HCT116 (cell line): ENCODE measurements at regions not wholly inside any gene's neighbourhood (a gene's known extent, or its start where the extent isn't known, plus 50 kb on each side); places are given as distances from the start of the nearest gene placed in this dataset.

Experiments
- ATAC-seq: fragments of 200-7000 bp; cut with Tn5 transposase; 2 replicates; pipeline ENCODE4 v1.9.1; 2020; ENCODE audit warnings: mild to moderate bottlenecking, moderate library complexity
- BruUV-seq: library from RNA; stranded (reverse); fragments of 400-500 nt; replicated peaks from 2 replicates; lab custom pipeline; 2021; lab: Mats Ljungman, UMichigan
- CTCF ChIA-PET: fragments of 300-600 bp; sonication (Branson Sonifier 250); formaldehyde crosslinking; loops from one replicate; lab custom pipeline; 2021; ENCODE audit warnings: antibody characterized with exemption; lab: Charles Lee
- POLR2A ChIA-PET: fragments of 300-600, 350-600 bp; sonication (Branson Sonifier 250); formaldehyde crosslinking; loops from one replicate; lab custom pipeline; 2021; ENCODE audit warnings: antibody characterized with exemption; lab: Charles Lee
- RAD21 ChIA-PET, 2 experiments: fragments of 300-600 bp; sonication (Branson Sonifier 250); formaldehyde crosslinking; loops; one replicate each; lab custom pipeline; 2023; ENCODE audit warnings: low total read pairs in 2 of 2; ENCODE audit not compliant: uncharacterized antibody in 2 of 2, unreplicated experiment in 2 of 2, low non-redundant PET in 1 of 2; lab: Charles Lee
- DNase-seq: peaks from one replicate; pipeline ENCODE4 v3.0.0-alpha.2; 2010; ENCODE audit warnings: low read depth, low spot score
- H2AFZ ChIP-seq: fragments of 200-600 bp; shearing (Covaris generic), sonication (generic); 2 replicates; pipeline ENCODE4 v1.6.1; 2017; ENCODE audit warnings: low read depth, mixed run types, mixed read lengths, antibody characterized with exemption, low read length; ENCODE audit not compliant: poor library complexity, severe bottlenecking
- H3K27ac ChIP-seq: 2 replicates; pipeline ENCODE4 v1.5.1; 2012; ENCODE audit warnings: low read depth, low read length
- H3K27me3 ChIP-seq: fragments of 200-600 bp; sonication (generic); 2 replicates; pipeline ENCODE4 v1.6.1; 2016; ENCODE audit warnings: mixed run types, low read length, mixed read lengths; ENCODE audit not compliant: insufficient read depth
- H3K36me3 ChIP-seq, 2 experiments: fragments of 200-500 bp in 1 of 2; fragments of 200-600 bp in 1 of 2; sonication (Bioruptor generic) in 1 of 2; sonication (generic) in 1 of 2; 2 replicates each; pipeline versions ENCODE4 v1.5.1 to v1.6.1; 2014 to 2016; ENCODE audit warnings: low read length in 2 of 2, inconsistent platforms in 1 of 2, mixed read lengths in 1 of 2, mixed run types in 1 of 2; ENCODE audit not compliant: insufficient read depth in 2 of 2, control insufficient read depth in 1 of 2
- H3K4me1 ChIP-seq, 2 experiments: fragments of 200-600 bp in 1 of 2; sonication (generic) in 1 of 2; 2 replicates each; pipeline versions ENCODE4 v1.5.1 to v1.6.1; 2012 to 2017; ENCODE audit warnings: low read length in 2 of 2, inconsistent platforms in 1 of 2, mild to moderate bottlenecking in 1 of 2, mixed read lengths in 1 of 2, mixed run types in 1 of 2, moderate library complexity in 1 of 2; ENCODE audit not compliant: insufficient read depth in 2 of 2, control insufficient read depth in 1 of 2
- H3K4me2 ChIP-seq: fragments of 200-600 bp; sonication (generic); 2 replicates; pipeline ENCODE4 v1.6.1; 2017; ENCODE audit warnings: mixed run types, low read length, mixed read lengths
- H3K4me3 ChIP-seq, 2 experiments: fragments of 200-600 bp in 1 of 2; sonication (generic) in 1 of 2; replicated peaks in 1 of 2; 2 replicates each; pipeline ENCODE4 v1.5.1; 2011 to 2016; ENCODE audit warnings: low read length in 2 of 2, control low read depth in 1 of 2, low read depth in 1 of 2, mild to moderate bottlenecking in 1 of 2, mixed read lengths in 1 of 2, mixed run types in 1 of 2
- H3K79me2 ChIP-seq: fragments of 200-600 bp; sonication (generic); 2 replicates; pipeline ENCODE4 v1.6.1; 2017; ENCODE audit warnings: mild to moderate bottlenecking, mixed run types, low read length, moderate library complexity, mixed read lengths; ENCODE audit not compliant: insufficient read depth
- H3K9ac ChIP-seq: fragments of 200-600 bp; sonication (generic); 2 replicates; pipeline ENCODE4 v1.6.1; 2016; ENCODE audit warnings: low read length, mixed read lengths
- H3K9me2 ChIP-seq: fragments of 200-600 bp; sonication (generic), shearing (Covaris generic); 2 replicates; pipeline ENCODE4 v1.6.1; 2017; ENCODE audit warnings: mixed run types, mild to moderate bottlenecking, moderate library complexity; ENCODE audit not compliant: insufficient read depth
- H3K9me3 ChIP-seq, 2 experiments: fragments of 200-500 bp in 1 of 2; fragments of 200-600 bp in 1 of 2; sonication (Bioruptor generic) in 1 of 2; sonication (generic) in 1 of 2; 2 replicates each; pipeline ENCODE4 v1.6.1; 2014 to 2017; ENCODE audit warnings: low read length in 2 of 2, mixed read lengths in 2 of 2, inconsistent platforms in 1 of 2, low read depth in 1 of 2, mild to moderate bottlenecking in 1 of 2, mixed run types in 1 of 2, moderate library complexity in 1 of 2; ENCODE audit not compliant: control insufficient read depth in 1 of 2, insufficient read depth in 1 of 2
- H4K20me1 ChIP-seq: fragments of 200-600 bp; sonication (generic), shearing (Covaris generic); 2 replicates; pipeline ENCODE4 v1.6.1; 2017; ENCODE audit warnings: mixed run types, mild to moderate bottlenecking, moderate library complexity; ENCODE audit not compliant: insufficient read depth
- EGR1 ChIP-seq: IDR thresholded peaks from 2 replicates; pipeline ENCODE4 v1.6.1; 2012; ENCODE audit warnings: low read depth
- EZH2 ChIP-seq: fragments of 200-600 bp; sonication (generic); IDR thresholded peaks from 2 replicates; pipeline ENCODE4 v1.6.1; 2017; ENCODE audit warnings: antibody characterized with exemption, mixed run types
- EZH2phosphoT487 ChIP-seq: fragments of 200-600 bp; IDR thresholded peaks from 2 replicates; pipeline ENCODE4 v1.6.1; 2018; ENCODE audit warnings: antibody characterized with exemption, borderline replicate concordance
- FOSL1 ChIP-seq: IDR thresholded peaks from 2 replicates; pipeline ENCODE4 v1.6.1; 2012; ENCODE audit warnings: low read depth
- JUND ChIP-seq: IDR thresholded peaks from 2 replicates; pipeline ENCODE4 v1.6.1; 2012
- POLR2AphosphoS5 ChIP-seq: IDR thresholded peaks from 2 replicates; pipeline ENCODE4 v1.6.1; 2011; ENCODE audit warnings: mild to moderate bottlenecking, low read depth, low read length, moderate library complexity
- RAD21 ChIP-seq: IDR thresholded peaks from 2 replicates; pipeline ENCODE4 v1.6.1; 2012; ENCODE audit warnings: low read depth, mild to moderate bottlenecking
- SIN3A ChIP-seq: IDR thresholded peaks from 2 replicates; pipeline ENCODE4 v1.6.1; 2012; ENCODE audit warnings: low read depth
- SP1 ChIP-seq: IDR thresholded peaks from 2 replicates; pipeline ENCODE4 v1.6.1; 2012; ENCODE audit warnings: low read depth
- YY1 ChIP-seq: IDR thresholded peaks from 2 replicates; pipeline ENCODE4 v1.6.1; 2011; ENCODE audit warnings: low read length, low read depth, moderate library complexity, mild to moderate bottlenecking; ENCODE audit not compliant: insufficient replicate concordance; ENCODE audit errors: extremely low read depth
- ZFX ChIP-seq: fragments of 450-650 bp; IDR thresholded peaks from 2 replicates; pipeline ENCODE4 v1.6.1; 2017
- intact Hi-C: fragments of 100-400 bp; cut with micrococcal nuclease; formaldehyde crosslinking; loops from 2 replicates; pipeline ENCODE4 v1.10.0; 2022
- TF ChIP-seq, protein P1 (sequence below): IDR thresholded peaks from 2 replicates; pipeline ENCODE4 v1.6.1; 2012

DNA sequence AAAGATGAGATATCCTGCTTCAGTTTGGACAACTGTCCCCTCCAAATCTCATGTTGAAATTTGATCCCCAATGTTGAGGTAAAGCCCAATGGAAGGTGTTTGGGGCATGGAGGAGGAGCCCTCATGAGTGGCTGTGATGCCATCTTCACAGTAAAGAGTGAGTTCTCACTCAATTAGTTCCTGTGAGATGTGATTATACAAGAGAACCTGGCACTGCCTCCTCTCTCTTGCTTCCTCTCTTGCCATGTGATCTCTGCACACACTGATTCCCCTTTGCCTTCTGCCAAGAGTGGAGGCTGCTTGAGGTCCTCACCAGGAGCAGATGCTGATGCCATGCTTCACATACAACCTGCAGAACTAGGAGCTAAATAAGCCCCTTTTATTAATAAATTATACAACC lies 86.9 kb downstream of the HSPH1 start:
- H3K4me1 ChIP-seq: peaks cover 0 to 8% of the 10 kb centered on the region in 2 experiments; a peak in 1 of 4 replicates
- ChIA-PET POLR2A (no interaction called here), RAD21 (no interaction called here), CTCF (no interaction called here)
- H3K9ac ChIP-seq: no peak overlapping the region
- no peaks in the 10 kb centered on the region for H3K79me2 ChIP-seq
- H2AFZ ChIP-seq: no peak overlapping the region
- H3K4me2 ChIP-seq: no peak overlapping the region
- H3K9me2 ChIP-seq: no peaks in the 10 kb centered on the region
- no peaks in the 10 kb centered on the region for H4K20me1 ChIP-seq
- TF ChIP-seq, protein P1, sequence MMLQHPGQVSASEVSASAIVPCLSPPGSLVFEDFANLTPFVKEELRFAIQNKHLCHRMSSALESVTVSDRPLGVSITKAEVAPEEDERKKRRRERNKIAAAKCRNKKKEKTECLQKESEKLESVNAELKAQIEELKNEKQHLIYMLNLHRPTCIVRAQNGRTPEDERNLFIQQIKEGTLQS: no peak
- TF ChIP-seq SP1 (no peak), EZH2phosphoT487 (no peak)
- DNase-seq (no peak), ATAC-seq (no peak)
- intact Hi-C loops: no loop called here
- H3K27me3 ChIP-seq: no peaks in the 10 kb centered on the region
- no TSS peak for BruUV-seq
- no peaks in the 10 kb centered on the region for H3K36me3 ChIP-seq
- no peaks in the 10 kb centered on the region for H3K9me3 ChIP-seq
- H3K27ac ChIP-seq: no peak overlapping the region
- no peak overlapping the region for H3K4me3 ChIP-seq

DNA sequence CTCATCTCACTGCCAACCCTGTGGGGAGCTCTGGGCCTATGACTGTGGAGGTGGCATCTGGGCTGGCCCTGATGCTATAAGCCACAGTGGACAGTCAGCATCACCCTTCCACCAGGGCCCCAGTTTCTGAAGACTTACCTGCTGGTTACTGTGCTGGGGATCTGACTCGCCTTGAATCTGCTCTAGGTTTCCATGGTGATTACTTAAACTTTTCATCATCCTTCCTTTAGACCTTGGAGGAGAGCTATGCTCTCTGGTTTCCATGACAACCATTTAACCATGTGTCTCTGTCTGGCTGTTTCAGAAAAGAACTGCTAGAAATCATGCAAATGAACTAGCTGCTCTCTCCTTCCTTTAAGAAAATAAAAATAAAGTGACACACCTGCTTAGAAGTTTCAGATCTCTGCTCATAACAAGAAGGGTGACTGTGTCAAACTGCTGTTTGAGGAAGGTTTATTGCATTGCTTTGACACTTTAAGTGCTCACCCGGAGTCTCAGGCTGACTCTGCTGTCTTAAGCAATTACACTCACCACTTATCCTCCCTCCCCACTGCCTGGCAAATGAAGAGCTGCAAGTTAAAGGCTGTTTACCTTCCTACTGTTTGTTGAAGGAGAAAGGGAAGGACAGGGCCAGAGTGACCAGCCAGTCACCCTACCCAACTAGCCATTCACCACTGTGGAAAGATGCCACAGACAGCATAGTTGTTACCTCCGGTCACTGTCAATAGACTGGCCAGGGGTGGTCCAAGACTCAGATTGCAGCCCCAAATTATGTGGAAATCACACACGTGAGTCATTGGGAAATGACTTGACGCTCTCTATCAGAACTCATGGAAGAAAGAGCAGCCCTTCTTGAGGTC lies 87.6 kb downstream of the HSPH1 start:
- H3K27me3 ChIP-seq: no peaks in the 10 kb centered on the region
- H3K27ac ChIP-seq: no peak overlapping the region
- H3K4me3 ChIP-seq: no peak overlapping the region
- H3K79me2 ChIP-seq: no peaks in the 10 kb centered on the region
- H2AFZ ChIP-seq: no peak overlapping the region
- DNase-seq (no peak), ATAC-seq (no peak)
- no peaks in the 10 kb centered on the region for H3K9me2 ChIP-seq
- POLR2A ChIA-PET: no interaction called here
- intact Hi-C loops: no loop called here
- no peak overlapping the region for H3K4me2 ChIP-seq
- CTCF ChIA-PET: no interaction called here
- RAD21 ChIA-PET: no interaction called here
- no peaks in the 10 kb centered on the region for H4K20me1 ChIP-seq
- H3K4me1 ChIP-seq: peaks cover 0 to 9% of the 10 kb centered on the region in 2 experiments; a peak in 1 of 4 replicates
- TF ChIP-seq EZH2 (no peak), FOSL1 (no peak), ZFX (no peak), POLR2AphosphoS5 (no peak), EGR1 (no peak), JUND (no peak), RAD21 (no peak), YY1 (no peak), SIN3A (no peak)
- H3K9ac ChIP-seq: no peak overlapping the region
- no peaks in the 10 kb centered on the region for H3K9me3 ChIP-seq
- no peaks in the 10 kb centered on the region for H3K36me3 ChIP-seq
- no TSS peak for BruUV-seq
